HT1080 (cell line): ENCODE measurements at regions not wholly inside any gene's neighbourhood (a gene's known extent, or its start where the extent isn't known, plus 50 kb on each side); places are given as distances from the start of the nearest gene placed in this dataset.
A peak's percentile ranks its signal among the peaks of the same experiment; 100 is the strongest.

Experiments used
- DNase-seq: peaks from one replicate; pipeline ENCODE4 v3.0.0-alpha.2; 2015; ENCODE audit warnings: low read depth

GRCh38 chr1:208933984-208934525 is 649.5 kb upstream of the CAMK1G start:
- no peak for DNase-seq

GRCh38 chr1:208934933-208935332 is 648.6 kb upstream of the CAMK1G start:
- peak; percentile 25 for DNase-seq

GRCh38 chr1:208935517-208936187 is 647.9 kb upstream of the CAMK1G start:
- DNase-seq: peak; percentile 18

- DNase-seq: no peak
These were observed 643.9 kb upstream of the CAMK1G start for GRCh38 chr1:208939537-208940085.

GRCh38 chr1:208942394-208943130 is 641.0 kb upstream of the CAMK1G start:
- no peak for DNase-seq

GRCh38 chr1:208943291-208943690 is 640.2 kb upstream of the CAMK1G start:
- no peak for DNase-seq

- DNase-seq: no peak
These were observed 638.5 kb upstream of the CAMK1G start for GRCh38 chr1:208944981-208945451.

- no peak for DNase-seq
These were observed 633.3 kb upstream of the CAMK1G start for GRCh38 chr1:208950206-208950605.

- DNase-seq: no peak
These were observed 632.4 kb upstream of the CAMK1G start for GRCh38 chr1:208951026-208951525.

- DNase-seq: no peak
These were observed 631.6 kb upstream of the CAMK1G start for GRCh38 chr1:208951908-208952307.

- no peak for DNase-seq
These were observed 620.6 kb upstream of the CAMK1G start for GRCh38 chr1:208962867-208963266.

GRCh38 chr1:208965351-208965750 is 618.2 kb upstream of the CAMK1G start:
- DNase-seq: no peak

- DNase-seq: no peak
These were observed 616.2 kb upstream of the CAMK1G start for GRCh38 chr1:208967334-208967733.

GRCh38 chr1:208974717-208975116 is 608.8 kb upstream of the CAMK1G start:
- DNase-seq: no peak

- DNase-seq: no peak
These were observed 608.1 kb upstream of the CAMK1G start for GRCh38 chr1:208975456-208975855.

GRCh38 chr1:208977012-208977411 is 606.5 kb upstream of the CAMK1G start:
- DNase-seq: no peak

GRCh38 chr1:208977638-208978256 is 605.8 kb upstream of the CAMK1G start:
- peak; percentile 21 for DNase-seq

GRCh38 chr1:208979776-208980175 is 603.7 kb upstream of the CAMK1G start:
- DNase-seq: peak; percentile 43

GRCh38 chr1:208980605-208981004 is 602.9 kb upstream of the CAMK1G start:
- DNase-seq: peak; percentile 67

- DNase-seq: peak; percentile 63
These were observed 598.3 kb upstream of the CAMK1G start for GRCh38 chr1:208985231-208985630.

GRCh38 chr1:208988811-208989222 is 594.7 kb upstream of the CAMK1G start:
- peak; percentile 79 for DNase-seq

- DNase-seq: no peak
These were observed 593.1 kb upstream of the CAMK1G start for GRCh38 chr1:208990456-208990855.
